Endothelial cell (in vitro differentiated cells): ENCODE measurements at regions not wholly inside any gene's neighbourhood (a gene's known extent, or its start where the extent isn't known, plus 50 kb on each side); places are given as distances from the start of the nearest gene placed in this dataset.

Experiments used
- DNase-seq: peaks from one replicate; pipeline ENCODE4 v3.0.0; 2021; ENCODE audit warnings: low spot score
- H3K27ac Mint-ChIP-seq: one replicate; pipeline ENCODE4 v1.8.0; 2021; ENCODE audit warnings: mixed read lengths, inconsistent platforms; ENCODE audit not compliant: unreplicated experiment
- H3K27me3 Mint-ChIP-seq: one replicate; pipeline ENCODE4 v1.8.0; 2021; ENCODE audit warnings: mild to moderate bottlenecking, moderate library complexity, mixed read lengths, inconsistent platforms; ENCODE audit not compliant: unreplicated experiment
- H3K36me3 Mint-ChIP-seq: one replicate; pipeline ENCODE4 v1.8.0; 2021; ENCODE audit warnings: mild to moderate bottlenecking, low read depth, mixed read lengths, inconsistent platforms; ENCODE audit not compliant: unreplicated experiment
- H3K4me1 Mint-ChIP-seq: one replicate; pipeline ENCODE4 v1.8.0; 2021; ENCODE audit warnings: mild to moderate bottlenecking, mixed read lengths, inconsistent platforms; ENCODE audit not compliant: unreplicated experiment
- H3K4me3 Mint-ChIP-seq: one replicate; pipeline ENCODE4 v1.8.0; 2021; ENCODE audit warnings: mild to moderate bottlenecking, mixed read lengths, inconsistent platforms; ENCODE audit not compliant: unreplicated experiment
- H3K9me3 Mint-ChIP-seq: one replicate; pipeline ENCODE4 v1.8.0; 2021; ENCODE audit warnings: mixed read lengths, inconsistent platforms; ENCODE audit not compliant: unreplicated experiment
- TF ChIP-seq, protein P1 (sequence below): fragments of 200-600 bp; sonication (generic); IDR thresholded peaks from one replicate; pipeline ENCODE4 v1.5.0; 2021; ENCODE audit warnings: antibody characterized with exemption; ENCODE audit not compliant: unreplicated experiment

DNA sequence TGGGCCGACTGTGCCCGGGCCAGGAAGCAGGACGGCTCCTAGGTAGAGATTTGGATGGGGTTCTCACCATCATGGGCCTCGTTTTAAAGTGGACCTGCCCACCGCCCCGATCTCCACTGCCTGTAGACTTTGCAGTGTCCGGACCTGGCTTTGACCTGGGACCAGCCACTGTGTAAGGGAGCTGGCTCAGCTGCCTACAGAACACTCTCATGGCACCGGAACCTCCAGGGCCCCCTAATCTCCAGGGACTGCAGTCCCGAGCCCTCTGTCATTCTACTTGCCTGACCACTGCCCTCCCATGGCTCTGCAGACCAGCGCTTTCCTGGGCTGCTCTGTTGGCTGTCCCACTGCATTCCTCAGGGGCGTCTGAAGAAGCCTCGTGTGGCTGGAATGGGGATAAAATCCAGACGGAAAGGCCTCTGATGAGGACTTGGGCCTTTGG, 120.8 kb downstream of the GLI2 start:
- Mint-ChIP-seq H3K9me3 (no peaks in the 10 kb centered on the region), H3K4me1 (peaks cover 15% of the 10 kb centered on the region), H3K27ac (no peak overlapping the region), H3K36me3 (no peaks in the 10 kb centered on the region), H3K27me3 (peaks cover 13% of the 10 kb centered on the region), H3K4me3 (no peak overlapping the region)
- DNase-seq: peak; percentile 34
- TF ChIP-seq, protein P1, sequence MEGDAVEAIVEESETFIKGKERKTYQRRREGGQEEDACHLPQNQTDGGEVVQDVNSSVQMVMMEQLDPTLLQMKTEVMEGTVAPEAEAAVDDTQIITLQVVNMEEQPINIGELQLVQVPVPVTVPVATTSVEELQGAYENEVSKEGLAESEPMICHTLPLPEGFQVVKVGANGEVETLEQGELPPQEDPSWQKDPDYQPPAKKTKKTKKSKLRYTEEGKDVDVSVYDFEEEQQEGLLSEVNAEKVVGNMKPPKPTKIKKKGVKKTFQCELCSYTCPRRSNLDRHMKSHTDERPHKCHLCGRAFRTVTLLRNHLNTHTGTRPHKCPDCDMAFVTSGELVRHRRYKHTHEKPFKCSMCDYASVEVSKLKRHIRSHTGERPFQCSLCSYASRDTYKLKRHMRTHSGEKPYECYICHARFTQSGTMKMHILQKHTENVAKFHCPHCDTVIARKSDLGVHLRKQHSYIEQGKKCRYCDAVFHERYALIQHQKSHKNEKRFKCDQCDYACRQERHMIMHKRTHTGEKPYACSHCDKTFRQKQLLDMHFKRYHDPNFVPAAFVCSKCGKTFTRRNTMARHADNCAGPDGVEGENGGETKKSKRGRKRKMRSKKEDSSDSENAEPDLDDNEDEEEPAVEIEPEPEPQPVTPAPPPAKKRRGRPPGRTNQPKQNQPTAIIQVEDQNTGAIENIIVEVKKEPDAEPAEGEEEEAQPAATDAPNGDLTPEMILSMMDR: no peak

DNA sequence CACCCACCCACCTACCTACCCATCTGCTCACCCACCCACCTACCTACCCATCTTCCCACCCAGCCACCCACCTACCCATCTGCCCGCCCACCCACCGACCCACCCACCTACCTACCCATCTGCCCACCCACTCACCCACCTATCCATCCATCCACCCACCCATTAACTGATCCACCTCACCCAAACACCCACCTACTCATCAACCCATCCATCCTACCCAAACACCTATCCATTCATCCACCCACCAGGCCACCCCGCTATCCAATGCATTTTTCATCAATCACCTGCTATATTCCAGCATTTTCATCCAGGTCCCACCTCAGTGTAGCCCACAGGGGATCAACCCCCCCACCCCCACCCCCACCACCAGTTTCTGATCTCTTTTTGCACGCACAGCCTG, 121.8 kb downstream of the GLI2 start:
- Mint-ChIP-seq H3K4me3 (no peak overlapping the region), H3K27ac (no peak overlapping the region), H3K36me3 (no peaks in the 10 kb centered on the region), H3K9me3 (no peaks in the 10 kb centered on the region), H3K27me3 (peaks cover 13% of the 10 kb centered on the region), H3K4me1 (peaks cover 17% of the 10 kb centered on the region)
- no peak for DNase-seq
- TF ChIP-seq, protein P1: no peak

DNA sequence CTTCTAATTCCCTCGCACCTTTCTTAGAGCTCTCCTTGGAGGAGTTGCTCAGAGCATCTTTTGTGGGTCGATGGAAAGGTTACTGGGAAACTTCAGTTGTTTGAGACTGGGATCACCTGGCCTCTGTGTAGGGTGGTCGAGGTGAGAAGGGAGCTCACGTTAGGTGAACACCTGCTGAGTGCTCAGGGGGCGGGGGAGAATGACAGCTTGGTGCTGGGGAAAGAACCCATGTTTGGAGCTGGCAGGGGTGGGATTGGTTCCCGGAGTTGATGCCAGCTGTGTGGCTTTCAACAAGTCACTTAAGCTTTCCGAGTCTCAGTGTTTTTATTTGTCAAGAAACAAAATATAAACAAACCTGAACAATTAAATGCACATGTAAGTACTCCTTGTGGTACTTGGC, 122.3 kb downstream of the GLI2 start:
- Mint-ChIP-seq H3K36me3 (no peaks in the 10 kb centered on the region), H3K4me1 (peaks cover 18% of the 10 kb centered on the region), H3K27ac (no peak overlapping the region), H3K9me3 (no peaks in the 10 kb centered on the region), H3K4me3 (no peak overlapping the region), H3K27me3 (peaks cover 13% of the 10 kb centered on the region)
- TF ChIP-seq, protein P1: no peak
- no peak for DNase-seq

GRCh38 chr2:120858361-120859106, 122.9 kb downstream of the GLI2 start:
- no peaks in the 10 kb centered on the region for H3K36me3 Mint-ChIP-seq
- H3K4me3 Mint-ChIP-seq: no peak overlapping the region
- peaks cover 8% of the 10 kb centered on the region for H3K27me3 Mint-ChIP-seq
- TF ChIP-seq, protein P1: no peak
- no peaks in the 10 kb centered on the region for H3K9me3 Mint-ChIP-seq
- peaks cover 18% of the 10 kb centered on the region for H3K4me1 Mint-ChIP-seq
- no peak for DNase-seq
- H3K27ac Mint-ChIP-seq: no peak overlapping the region

GRCh38 chr2:120859128-120859527, 123.5 kb downstream of the GLI2 start:
- H3K4me3 Mint-ChIP-seq: no peak overlapping the region

More at GRCh38 chr2:120859128-120859527, 123.5 kb downstream of the GLI2 start:
- H3K9me3 Mint-ChIP-seq: no peaks in the 10 kb centered on the region
- no peak overlapping the region for H3K27ac Mint-ChIP-seq
- DNase-seq: no peak
- peaks cover 13% of the 10 kb centered on the region for H3K27me3 Mint-ChIP-seq
- peaks cover 18% of the 10 kb centered on the region for H3K4me1 Mint-ChIP-seq
- TF ChIP-seq, protein P1: no peak
- no peaks in the 10 kb centered on the region for H3K36me3 Mint-ChIP-seq
